ENCODE measurements at regions not wholly inside any gene's neighbourhood (a gene's known extent, or its start where the extent isn't known, plus 50 kb on each side); places are given as distances from the start of the nearest gene placed in this dataset.

DNA sequence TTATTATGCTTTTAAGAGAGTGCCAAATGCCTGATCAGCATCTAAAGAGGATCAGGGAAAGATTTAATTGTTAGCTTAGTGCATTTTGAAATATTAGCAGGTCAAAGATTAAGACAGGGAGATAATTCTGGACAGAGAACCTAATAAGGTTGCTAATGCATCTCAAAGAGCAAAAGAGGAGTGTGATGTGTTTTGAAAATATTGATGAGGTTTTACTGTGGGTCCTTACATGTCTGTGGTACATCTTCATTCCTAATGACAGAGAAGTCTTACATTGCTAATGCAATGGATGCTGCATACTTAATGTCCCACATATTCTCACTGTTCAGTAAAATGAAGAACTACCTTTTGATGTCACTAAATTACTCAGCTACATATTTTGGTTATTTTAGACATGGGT, 154.1 kb downstream of the TAF11L14 start:
- DNase-seq (ENCODE audit: low read depth) = no peak
- TF ChIP-seq, protein P1, sequence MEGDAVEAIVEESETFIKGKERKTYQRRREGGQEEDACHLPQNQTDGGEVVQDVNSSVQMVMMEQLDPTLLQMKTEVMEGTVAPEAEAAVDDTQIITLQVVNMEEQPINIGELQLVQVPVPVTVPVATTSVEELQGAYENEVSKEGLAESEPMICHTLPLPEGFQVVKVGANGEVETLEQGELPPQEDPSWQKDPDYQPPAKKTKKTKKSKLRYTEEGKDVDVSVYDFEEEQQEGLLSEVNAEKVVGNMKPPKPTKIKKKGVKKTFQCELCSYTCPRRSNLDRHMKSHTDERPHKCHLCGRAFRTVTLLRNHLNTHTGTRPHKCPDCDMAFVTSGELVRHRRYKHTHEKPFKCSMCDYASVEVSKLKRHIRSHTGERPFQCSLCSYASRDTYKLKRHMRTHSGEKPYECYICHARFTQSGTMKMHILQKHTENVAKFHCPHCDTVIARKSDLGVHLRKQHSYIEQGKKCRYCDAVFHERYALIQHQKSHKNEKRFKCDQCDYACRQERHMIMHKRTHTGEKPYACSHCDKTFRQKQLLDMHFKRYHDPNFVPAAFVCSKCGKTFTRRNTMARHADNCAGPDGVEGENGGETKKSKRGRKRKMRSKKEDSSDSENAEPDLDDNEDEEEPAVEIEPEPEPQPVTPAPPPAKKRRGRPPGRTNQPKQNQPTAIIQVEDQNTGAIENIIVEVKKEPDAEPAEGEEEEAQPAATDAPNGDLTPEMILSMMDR (conservative IDR thresholded peaks at IDR 0.05; ENCODE audit: low read length) = no peak
- no peak overlapping the region for H3K4me3 ChIP-seq (ENCODE audit: low read length)

DNA sequence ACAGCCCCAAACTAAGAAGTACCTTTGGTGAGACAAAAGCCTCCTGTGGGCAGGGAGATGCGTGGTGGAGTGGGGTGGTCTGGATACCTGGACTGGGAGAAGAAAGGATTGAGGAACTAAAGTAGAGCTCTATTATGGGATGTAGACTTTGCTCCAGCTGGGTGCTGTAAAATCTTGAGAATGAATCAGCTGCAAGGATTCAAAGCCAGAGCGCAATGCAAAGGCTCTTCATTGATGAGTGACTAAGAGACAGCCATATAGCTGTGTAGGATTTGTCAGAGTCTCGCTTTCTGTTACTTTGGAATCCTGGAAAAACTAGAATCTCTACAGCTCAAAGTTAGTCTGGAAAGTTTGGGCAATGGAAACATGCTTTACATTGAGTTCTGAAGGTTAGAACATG, 159.9 kb downstream of the TAF11L14 start:
- TF ChIP-seq, protein P1 (conservative IDR thresholded peaks at IDR 0.05; ENCODE audit: low read length) = no peak
- no peak for DNase-seq (ENCODE audit: low read depth)
- no peak overlapping the region for H3K4me3 ChIP-seq (ENCODE audit: low read length)

DNA sequence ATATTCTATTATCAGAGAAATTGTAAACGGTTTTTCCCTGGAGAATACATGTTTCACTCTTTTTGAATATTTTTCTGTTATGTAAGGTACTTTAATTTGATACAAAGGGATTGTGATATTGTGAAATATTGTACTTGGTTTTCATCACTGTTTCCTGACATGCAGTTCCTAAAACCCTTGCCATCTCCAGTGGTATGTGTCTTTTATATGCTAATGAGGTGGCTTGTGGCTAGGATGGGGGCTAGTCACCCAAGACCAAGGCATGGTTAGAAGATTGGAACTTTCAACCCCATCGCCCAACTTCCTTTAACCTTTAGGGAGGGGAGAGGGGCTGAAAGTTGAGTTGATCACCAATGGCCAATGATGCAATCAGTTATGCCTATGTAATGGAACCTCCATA, 160.6 kb downstream of the TAF11L14 start:
- TF ChIP-seq, protein P1 (conservative IDR thresholded peaks at IDR 0.05; ENCODE audit: low read length) = no peak
- no peak for DNase-seq (ENCODE audit: low read depth)
- H3K4me3 ChIP-seq (ENCODE audit: low read length) = no peak overlapping the region

DNA sequence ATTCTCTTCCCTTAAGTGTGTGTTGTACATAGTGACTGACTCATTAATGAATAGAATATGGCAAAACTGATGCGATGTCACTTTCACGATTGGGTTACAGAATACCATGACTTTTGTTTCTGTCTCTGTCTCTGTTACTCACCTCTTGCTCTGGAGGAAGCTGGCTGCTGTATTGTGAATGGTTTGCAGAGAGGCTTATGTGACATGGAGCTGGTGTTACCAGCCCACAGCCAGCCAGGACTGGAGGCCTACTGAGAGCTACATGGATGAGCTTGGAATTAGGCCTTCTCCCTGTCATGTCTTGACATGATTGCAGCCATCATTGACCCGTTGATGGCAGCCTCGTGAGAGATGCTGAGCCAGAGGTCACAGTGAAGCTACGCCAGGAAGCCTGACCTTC, 161.9 kb downstream of the TAF11L14 start:
- TF ChIP-seq, protein P1 (conservative IDR thresholded peaks at IDR 0.05; ENCODE audit: low read length) = no peak
- DNase-seq (ENCODE audit: low read depth) = no peak
- no peak overlapping the region for H3K4me3 ChIP-seq (ENCODE audit: low read length)

DNA sequence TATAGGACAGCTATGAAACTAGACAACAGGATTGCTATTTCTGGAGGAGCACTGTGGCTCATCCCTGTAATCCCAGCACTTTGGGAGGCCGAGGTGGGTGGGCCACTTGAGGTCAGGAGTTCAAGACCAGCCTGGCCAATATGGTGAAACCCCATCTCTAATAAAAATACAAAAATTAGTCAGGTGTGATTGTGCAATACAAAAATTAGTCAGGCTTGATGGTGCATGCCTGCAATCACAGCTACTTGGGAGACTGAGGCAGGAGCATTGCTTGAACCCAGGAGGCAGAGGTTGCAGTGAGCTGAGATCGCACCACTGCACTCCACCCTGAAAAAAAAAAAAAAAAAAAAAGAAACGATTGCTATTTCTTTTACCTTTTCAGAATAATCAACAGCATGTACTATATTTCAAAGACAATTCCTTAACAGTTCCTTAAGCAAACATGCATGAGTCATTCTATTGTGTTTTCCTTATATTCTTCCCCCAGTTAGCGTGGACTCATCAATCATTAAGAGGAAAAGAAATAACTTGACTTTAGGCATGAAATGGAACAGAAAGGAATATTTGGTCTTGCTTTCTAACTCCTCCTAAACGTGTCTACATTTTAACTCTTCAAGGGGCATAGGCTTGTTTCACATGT, 162.6 kb downstream of the TAF11L14 start:
- no peak overlapping the region for H3K4me3 ChIP-seq (ENCODE audit: low read length)
- DNase-seq (ENCODE audit: low read depth) = no peak
- TF ChIP-seq, protein P1 (conservative IDR thresholded peaks at IDR 0.05; ENCODE audit: low read length) = no peak

DNA sequence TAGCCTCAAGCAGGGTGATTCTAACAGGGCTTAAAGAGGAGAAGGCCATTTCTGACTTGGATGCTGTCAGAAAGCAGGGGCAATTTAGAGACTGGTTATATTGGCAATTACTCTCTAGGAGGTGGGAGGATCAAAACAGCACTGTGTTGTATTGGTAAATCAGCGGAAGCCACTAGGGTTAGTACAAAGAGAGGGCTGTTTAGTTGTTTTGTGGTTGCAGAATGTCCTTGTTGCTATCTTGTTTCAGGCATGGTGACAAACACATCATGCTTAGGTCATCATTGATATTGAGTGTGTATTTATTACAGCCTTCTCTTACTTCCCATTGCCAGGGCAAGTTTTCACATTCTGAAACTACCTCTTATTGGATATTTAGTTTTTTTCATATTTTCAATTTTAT, 165.3 kb downstream of the TAF11L14 start:
- DNase-seq (ENCODE audit: low read depth) = no peak
- TF ChIP-seq, protein P1 (conservative IDR thresholded peaks at IDR 0.05; ENCODE audit: low read length) = no peak
- no peak overlapping the region for H3K4me3 ChIP-seq (ENCODE audit: low read length)

DNA sequence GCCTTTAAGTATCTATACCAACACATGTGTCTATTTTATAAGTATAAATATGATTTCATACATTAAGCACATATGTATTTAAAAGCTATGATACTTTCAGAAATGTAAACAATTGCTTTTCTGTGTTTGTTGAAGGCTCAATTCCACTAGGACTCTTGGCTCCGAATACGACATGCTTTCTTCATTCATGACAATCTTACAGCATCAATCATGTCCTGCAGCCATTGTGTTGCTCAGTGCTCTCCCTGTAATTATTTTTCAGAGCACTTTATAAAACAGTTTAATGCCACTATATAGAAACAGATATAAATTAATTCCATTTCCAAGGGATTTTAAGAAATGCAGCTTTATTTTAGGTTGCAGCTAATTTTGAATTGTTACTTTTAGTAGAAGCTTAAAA, 167.3 kb downstream of the TAF11L14 start:
- no peak overlapping the region for H3K4me3 ChIP-seq (ENCODE audit: low read length)
- TF ChIP-seq, protein P1 (conservative IDR thresholded peaks at IDR 0.05; ENCODE audit: low read length) = no peak
- no peak for DNase-seq (ENCODE audit: low read depth)

Data from AG10803 (cell line).